NCI-H1694 (cell line): ENCODE measurements at regions not wholly inside any gene's neighbourhood (a gene's known extent, or its start where the extent isn't known, plus 50 kb on each side); places are given as distances from the start of the nearest gene placed in this dataset.
A peak's percentile ranks its signal among the peaks of the same experiment; 100 is the strongest.

ENCODE experiments used
- DNase-seq: peaks from one replicate; lab custom pipeline; 2025; lab: John Stamatoyannopoulos, UW

DNA sequence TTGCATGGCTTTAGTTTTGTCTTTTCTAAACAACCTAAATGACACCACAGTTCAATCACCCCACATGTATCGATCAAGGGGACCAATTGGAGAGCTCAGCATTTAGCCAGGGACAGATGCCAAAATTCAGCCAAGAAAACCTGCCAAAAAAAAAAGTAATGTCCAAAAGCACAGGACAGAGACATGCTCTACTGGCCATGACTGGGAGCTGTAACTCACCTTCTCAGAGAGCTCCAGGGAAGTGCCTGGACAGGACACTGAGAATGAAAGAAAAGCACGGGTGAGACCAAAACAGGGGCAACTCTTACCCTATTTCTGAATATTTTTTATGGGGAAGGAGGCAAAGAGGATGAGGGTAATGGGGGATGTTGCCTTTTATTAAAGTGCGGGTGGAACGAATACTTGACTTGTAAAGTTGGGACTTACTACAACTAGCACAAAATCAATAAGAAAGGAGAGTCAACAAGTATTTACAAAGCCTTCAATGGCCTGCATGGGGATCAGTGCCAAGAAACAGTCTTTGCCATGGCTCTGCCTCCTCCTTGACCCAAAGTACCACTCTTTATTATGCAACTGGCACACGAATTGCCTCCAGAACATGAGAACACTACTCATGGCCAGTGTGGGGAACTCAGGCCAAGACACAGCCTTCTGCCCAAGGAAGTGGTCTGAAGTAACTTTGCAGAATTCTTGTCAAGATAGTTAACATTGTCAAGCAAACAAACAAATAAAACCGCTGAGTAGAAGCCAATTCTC, 72.9 kb upstream of the HK2 start:
- no peak for DNase-seq

DNA sequence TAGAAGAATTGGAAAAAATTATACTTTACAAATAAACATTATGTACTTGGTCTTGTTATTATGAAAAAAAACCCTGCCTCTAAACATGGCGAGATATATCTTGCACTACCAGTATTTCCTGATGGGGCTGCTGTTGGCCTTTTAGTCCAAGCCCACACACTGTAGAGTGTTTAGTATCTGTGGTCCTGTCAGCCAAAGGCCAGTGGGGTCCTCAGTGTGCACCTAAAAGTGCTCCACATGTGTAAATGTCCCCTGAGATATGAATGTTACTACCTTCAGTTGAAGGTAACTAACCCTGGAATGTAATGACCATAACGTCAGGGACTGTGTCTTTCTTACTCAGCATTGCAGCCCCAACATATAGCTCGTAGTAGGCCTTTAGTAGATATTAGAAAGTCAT, 71.1 kb upstream of the HK2 start:
- DNase-seq = no peak

DNA sequence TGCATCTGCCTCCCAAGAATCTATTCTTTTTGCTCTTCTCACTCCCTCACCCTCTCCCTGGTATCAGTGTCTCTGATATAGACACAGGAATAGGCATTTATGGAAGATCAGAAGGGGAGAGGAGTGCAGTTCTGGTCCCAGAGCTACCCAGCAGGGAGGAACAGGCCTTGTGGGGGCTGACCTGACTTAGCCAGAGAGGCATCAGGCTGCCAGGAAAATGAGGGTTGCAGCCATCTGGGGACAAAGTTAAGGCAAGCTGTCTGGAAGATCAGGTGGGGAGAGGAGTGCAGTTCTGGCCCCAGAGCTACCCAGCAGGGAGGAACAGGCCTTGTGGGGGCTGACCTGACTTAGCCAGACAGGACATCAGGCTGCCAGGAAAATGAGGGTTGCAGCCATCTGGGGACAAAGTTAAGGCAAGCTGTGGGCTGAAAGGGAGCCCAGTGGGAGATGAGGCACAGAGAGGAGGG, 69.9 kb upstream of the HK2 start:
- no peak for DNase-seq

DNA sequence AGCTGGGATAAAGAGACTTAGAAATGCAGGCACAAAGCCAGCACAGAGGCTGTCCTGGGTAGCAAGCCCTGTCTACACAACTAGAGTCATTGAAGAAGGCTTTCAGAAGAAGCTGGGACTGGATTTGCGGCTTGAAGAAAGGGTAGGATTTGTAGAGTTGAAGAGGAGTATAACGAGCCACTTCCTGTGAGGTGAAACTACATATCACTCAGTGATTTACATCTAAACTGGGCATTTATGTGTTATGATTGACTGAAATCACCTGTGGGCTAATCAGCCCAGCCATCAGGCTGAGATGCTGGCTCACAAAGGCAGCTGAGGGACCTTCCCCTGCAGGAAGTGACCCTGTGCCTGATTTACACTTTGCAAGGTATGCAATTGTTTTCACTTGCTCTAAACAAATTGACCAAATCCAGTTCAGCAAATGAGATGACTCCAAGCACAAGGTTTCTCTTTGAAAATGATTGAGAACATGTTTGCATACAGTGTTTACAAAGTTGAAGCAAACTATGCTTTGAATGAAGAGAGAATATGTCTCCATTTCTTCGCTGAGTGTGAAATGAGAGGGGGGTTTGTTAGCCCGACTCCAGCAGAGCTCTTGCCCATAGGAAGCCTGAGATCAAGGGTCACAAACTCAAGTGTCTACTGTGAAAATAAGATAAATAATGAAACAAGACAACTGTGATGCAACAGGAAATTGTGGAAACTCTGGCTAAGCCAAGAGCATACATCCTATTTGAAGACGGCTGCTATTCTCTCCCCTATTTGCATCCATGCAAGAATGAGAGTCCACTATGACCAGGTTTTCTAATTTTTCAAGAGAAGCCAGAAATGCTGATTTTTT, 69.3 kb upstream of the HK2 start:
- no peak for DNase-seq

DNA sequence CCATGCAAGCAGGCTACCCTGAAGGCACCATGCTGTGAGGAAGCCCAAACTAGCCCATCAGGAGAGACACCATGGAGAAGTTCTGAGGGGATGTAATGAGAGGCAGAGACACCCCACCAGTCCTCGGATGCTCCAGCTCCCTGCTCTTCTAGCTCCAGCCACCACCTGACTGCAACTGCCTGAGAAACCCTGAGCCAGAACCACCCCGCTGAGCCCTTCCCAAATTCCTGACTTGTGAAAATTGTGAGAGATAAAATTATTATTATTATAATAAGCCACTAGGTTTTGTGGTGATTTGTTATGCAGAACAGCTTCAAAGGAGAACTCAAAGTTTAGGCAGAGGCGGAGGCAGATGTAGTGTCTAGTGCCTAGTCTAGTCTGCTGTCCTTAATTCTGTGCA, 67.1 kb upstream of the HK2 start:
- DNase-seq = no peak

DNA sequence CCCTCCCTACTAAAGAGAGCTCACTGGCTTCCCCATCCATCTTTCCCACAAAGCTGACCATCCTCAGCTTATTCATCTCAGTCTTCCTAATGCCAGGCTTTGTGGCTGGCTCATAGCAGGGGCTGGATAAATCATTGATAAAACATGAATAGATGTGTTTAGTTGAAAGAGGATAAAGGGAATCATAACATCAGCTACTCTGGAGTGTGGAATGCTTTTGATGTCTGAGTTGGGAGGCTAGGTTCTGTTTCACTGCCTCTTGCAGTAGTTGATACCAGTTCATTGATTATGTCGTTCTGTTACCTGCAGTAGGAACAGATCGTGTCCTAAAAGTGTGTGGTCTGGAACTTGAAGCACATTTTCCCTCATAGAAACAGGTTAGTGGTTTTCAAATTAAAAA, 66.3 kb upstream of the HK2 start:
- no peak for DNase-seq

DNA sequence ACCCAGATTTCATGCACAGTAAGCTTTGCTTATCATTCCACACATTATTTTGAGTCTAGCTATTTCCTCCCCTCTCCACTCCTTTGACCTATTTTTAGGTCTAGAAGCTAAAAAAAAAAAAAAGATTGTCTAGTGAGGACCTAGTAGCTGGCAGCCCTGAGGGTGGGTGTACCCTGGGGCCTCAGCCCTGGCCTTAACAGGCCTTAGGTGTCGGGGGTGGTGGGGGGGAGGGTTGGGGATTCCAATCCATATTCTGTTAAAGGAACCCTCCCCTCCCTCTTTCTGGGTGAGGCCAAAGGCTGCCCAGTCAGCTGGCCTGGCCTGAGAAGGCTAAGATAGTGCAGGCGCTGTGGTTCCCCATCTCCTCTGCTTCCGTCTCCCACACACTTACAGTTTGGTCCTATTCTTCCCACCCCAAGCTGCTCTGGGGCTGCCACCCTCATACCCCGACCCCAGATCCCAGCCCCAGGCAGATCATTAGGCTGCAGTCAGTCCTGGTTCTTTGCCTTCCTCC, 65.5 kb upstream of the HK2 start:
- no peak for DNase-seq

DNA sequence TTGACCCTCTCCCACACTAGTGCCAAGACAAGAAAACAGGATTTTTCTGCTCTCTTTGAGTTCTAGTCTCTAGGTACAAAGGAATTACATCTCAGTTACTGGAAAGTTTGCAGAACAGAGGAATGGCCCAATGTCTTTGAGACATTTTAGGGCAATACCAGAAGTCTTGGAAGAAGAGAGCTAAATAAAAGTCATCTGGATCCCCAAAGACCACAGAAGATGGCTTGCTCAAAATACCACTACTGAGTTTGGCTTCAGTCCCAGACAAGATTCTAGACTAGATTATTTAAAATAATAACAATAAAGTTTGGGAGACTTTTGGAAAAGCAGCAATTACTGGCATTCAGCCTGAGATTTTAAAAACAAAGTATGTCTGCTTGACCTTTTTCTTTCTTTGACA, 61.9 kb upstream of the HK2 start:
- no peak for DNase-seq

DNA sequence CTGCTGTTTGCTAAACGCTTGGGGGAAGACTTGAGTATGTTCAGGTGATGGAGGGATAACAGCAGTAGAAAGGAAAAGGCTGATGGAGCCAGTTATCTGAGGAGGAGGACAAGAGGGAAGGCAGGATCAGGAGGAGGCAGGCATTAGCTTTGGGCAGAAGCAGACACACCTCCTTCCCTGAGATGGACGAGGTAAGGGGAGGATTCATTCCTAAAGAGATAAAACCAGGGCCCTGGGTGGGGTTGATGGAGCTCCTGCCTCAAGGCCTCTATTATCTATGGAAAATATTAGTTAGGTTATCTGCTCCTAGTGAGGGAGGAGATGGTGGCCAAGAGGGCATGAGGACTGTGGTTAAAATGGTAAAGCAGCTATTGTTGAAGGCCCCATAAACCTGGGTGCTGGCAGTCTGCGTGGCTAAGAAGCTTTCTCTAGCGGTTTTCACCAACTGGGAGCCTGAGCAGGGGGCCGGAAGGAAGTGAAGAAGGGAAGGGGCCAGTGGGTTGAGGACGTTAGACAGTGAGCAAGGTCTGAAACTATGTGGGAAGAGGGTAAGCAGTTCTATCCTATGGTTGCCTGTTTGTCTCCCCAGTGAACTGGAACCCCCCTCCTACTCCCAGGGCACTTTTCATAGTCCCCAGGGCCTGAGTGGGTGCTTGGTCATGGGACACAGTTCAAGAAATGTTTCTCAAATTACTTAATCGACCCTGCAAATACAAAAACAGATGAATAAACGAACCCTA, 56.6 kb upstream of the HK2 start:
- DNase-seq = no peak

DNA sequence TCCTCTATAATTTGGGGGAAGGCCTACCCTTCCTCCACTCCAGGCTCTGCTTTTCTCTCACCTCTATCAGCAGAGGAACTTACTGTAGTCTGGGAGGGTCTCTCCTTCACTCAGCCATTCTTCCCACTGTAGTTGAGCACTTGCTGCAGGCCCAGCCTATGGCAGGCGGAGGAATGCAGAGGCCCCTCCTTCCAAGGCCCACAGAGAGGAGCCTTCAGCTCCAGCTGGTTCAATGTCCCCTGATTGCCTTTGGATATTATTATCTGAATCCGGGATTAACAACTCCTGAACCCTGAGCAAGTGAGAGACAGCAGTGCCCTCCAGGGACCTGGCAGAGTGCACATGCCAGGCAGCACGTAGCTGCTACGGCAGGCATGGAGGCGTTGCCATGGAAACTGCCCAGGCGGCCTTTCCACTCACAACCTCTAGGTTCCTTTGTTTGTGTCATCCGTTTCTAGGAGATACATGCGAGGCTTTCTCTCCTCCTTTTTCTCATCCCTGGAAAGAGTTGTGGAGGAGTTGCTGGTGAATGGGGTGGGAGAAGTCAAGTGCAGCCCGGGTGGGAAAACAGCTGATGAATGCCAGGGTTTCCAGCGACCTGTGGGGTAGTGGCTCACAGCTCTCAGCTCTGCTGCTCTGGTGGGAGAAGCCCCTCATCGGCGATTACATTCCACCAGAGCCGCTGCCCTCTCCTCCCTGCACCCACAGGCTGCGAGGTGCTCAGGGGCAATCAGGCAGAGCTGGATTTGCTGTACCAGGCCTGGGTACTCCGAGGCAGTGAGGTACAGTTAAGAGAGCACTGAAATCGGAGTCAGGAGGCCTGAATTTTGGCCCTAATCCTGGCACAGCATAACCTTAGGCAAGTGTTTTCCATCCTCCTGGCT, 55.3 kb upstream of the HK2 start:
- DNase-seq = peak; percentile 56

DNA sequence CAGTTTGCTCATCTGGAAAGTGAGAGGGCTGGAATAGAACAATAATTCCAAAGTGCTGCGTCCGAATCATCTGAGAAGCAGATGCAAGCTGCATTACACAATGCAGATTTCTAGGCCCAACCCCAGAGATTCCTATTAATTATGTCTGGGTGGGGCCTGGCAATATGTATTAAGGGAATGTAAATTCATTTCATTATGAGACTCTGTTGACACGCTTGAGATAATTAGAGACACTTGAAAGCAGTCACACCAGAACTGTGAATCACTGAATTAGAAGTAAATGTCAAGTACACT, 54.7 kb upstream of the HK2 start:
- DNase-seq = no peak

DNA sequence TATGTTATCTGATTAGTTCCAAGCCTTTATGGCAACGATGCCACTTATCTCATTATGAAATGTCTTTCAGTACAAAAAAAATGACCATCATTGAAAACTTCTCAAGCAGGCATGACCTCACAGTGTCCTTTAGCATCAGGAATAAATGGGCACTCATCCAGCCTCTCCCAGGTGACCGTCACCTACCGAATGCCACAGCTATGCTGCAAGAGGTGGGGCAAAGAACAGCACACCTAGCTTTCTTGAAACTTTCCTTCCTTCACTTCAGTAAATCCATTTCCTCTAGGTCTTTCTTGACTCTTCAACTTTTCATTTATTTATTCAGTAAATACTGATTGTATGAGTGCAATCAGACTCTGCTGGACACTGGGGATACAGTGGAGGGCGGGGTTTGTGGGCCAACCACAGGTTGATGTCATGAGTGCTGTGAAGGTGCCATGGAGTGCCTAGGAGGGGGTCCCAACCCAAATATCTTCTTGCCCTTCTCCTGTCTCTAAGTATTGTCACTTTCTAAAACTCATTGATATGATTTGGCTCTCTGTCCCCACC, 54.3 kb upstream of the HK2 start:
- DNase-seq = no peak
